Endothelial cell of hepatic sinusoid (primary cell): ENCODE measurements at regions not wholly inside any gene's neighbourhood (a gene's known extent, or its start where the extent isn't known, plus 50 kb on each side); places are given as distances from the start of the nearest gene placed in this dataset.

ENCODE experiments used
- in situ Hi-C: cut with HindIII; loops from 2 replicates; pipeline ENCODE4 v1.10.0; 2017; ENCODE audit warnings: low sequenced_read_pairs

DNA sequence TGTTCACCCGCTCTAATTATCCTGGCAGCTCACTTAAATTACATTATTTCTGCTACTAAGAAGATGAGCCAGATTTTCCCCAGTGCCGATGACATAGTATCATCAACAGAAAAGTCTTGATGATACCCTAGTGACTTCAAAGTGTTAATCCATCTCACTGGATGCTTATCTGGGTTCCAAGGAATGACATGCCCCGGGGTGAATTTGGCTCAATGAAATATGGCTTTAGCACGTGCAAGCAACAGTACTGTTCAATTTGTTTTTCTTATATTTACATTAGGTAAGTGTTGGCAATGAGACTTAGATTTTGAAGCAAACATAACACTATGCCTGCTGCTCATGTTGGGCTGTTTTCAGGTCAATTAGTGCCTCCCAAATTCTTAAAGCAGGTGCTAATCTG is 548.2 kb upstream of the SLITRK1 start:
- in situ Hi-C loops = no loop called here

DNA sequence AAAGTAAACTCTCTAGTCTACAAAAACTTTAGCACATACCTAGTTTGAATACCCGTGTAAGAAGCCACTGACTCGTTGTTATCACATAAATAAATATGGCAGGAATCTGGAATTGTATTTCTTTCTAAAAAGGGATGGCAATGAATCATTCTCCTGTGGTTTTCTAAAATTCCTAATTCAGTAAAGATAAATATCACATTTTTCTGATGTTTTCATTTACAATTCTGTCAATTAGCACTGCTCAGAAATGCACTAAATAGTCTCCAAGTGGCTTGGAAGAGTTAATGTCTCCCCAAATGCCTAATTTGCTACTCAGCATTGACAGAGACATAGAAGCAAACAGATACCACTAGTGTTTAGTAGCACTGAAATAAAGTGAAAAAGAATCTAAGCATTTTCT is 547.7 kb upstream of the SLITRK1 start:
- in situ Hi-C loops = no loop called here

GRCh38 chr13:84418041-84418440 is 535.8 kb upstream of the SLITRK1 start:
- in situ Hi-C loops = no loop called here

- in situ Hi-C loops = no loop called here
Observed at GRCh38 chr13:84417416-84417815, 535.1 kb upstream of the SLITRK1 start.

- in situ Hi-C loops = no loop called here
Observed at GRCh38 chr13:84413016-84413415, 530.7 kb upstream of the SLITRK1 start.

- in situ Hi-C loops = no loop called here
Observed at GRCh38 chr13:84405286-84405685, 523.0 kb upstream of the SLITRK1 start.

DNA sequence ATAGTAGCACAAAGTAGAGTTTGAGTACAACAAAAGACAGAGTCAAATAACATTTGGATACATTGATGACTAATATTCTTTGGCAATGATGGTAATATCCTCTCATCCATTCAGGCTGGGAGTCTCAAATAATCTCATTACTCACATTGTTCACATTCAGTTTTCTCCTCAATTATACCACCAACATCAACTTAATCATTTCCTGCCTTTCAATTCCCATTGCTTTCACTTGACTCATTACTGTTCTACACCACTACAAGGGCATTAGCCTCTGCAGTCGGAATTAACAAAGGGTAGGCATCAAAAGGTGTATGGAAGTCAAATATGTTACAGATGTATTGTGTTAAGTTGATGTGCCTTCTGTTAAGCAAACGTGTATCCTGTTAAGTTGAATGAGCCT is 518.4 kb upstream of the SLITRK1 start:
- in situ Hi-C loops = no loop called here

GRCh38 chr13:84399320-84400085 is 517.2 kb upstream of the SLITRK1 start:
- in situ Hi-C loops = no loop called here

DNA sequence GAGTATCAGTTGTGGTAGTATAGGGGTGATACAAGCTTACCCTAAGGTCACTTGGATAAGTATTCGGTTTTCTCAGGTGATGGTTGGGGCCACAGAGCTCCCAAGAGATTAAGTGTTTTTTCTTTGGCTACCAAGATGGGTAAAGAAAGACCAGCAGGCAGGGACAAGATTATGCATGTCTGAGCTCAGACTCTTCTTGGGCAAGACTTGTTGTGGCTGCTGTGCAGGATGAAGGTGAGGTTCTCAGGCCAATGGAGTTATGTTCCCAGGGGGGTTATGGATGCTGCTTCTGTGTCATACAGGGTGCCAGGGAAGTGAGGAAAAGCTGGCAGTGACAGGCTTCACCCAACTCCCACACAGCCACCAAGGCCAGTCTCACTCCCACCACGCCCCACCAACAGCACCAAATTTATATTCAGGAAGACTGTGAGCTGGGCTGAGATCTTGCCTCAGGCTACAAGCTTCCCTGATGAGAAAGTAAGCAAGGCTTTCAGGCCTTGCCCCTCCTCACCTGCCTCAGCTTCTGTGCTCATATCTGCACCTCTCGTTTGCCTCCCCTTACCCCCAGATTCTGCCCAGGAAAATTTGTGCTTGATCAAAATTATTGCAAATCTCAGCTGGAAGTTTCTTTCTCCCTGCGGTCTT is 511.8 kb upstream of the SLITRK1 start:
- in situ Hi-C loops = no loop called here

GRCh38 chr13:84380866-84381265 is 498.6 kb upstream of the SLITRK1 start:
- in situ Hi-C loops = no loop called here

DNA sequence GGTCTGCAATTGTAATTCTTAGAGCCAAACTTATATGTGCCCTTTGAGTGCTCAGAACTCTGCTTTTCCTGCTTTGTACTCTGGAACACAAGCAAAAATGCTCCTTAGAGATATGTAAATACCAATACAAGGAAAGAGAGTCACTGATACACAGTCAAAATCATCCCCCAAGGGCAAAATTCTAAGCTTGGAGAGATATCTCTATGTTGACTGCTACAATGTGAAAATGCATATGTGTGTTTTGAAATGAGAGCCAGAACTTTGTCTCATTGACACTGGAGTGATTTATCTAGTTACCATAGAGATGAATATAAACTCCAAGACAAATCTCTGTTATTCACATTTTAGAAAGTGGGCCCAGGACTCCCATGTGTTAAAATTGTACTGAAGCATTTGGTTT is 494.8 kb upstream of the SLITRK1 start:
- in situ Hi-C loops = no loop called here

GRCh38 chr13:84366506-84366905 is 484.2 kb upstream of the SLITRK1 start:
- in situ Hi-C loops = no loop called here

GRCh38 chr13:84362777-84363176 is 480.5 kb upstream of the SLITRK1 start:
- in situ Hi-C loops = no loop called here

GRCh38 chr13:84360822-84361221 is 478.5 kb upstream of the SLITRK1 start:
- in situ Hi-C loops = no loop called here

- in situ Hi-C loops = no loop called here
Observed at GRCh38 chr13:84358601-84359000, 476.3 kb upstream of the SLITRK1 start.

- in situ Hi-C loops = no loop called here
Observed at GRCh38 chr13:84352946-84353345, 470.7 kb upstream of the SLITRK1 start.

GRCh38 chr13:84339456-84339855 is 457.2 kb upstream of the SLITRK1 start:
- in situ Hi-C loops = no loop called here

DNA sequence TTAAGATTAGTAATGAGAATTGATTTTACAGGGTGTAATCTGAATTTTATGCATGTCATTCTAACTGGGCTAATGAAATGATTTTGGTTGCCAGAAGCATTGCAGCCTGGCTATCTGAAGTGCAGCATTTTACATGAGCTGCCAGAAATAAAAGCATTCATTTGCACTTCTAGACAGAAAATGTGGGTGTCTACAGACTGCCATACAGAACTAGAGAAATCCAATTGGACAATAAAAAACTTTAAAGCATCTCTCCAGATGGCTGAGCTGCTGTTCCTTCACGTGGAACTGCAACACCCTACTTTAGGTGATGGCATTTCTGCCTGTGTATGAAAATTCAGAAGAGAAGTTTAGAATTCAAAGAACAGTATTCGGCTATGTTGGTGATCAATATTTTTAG is 450.1 kb upstream of the SLITRK1 start:
- in situ Hi-C loops = no loop called here

- in situ Hi-C loops = no loop called here
Observed at GRCh38 chr13:84315527-84315926, 433.3 kb upstream of the SLITRK1 start.

DNA sequence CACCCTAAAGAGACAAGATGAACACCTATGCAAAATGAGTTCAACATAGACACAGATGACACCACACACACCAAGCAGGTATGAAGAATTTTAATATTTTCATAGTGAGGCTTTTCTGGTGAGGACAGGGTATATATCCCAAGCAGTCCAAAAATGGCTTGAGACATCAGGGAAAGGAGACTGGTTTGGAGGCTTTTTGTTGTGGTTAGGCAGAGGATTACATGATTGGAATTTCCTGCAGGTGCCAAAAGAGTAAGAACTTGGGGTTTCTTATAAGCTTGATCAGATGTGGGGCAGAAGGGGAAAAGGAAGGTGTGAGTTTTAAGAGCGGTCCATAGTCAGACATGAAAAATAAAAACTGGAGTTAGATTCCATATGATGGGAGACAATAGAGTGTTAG is 420.8 kb upstream of the SLITRK1 start:
- in situ Hi-C loops = no loop called here

DNA sequence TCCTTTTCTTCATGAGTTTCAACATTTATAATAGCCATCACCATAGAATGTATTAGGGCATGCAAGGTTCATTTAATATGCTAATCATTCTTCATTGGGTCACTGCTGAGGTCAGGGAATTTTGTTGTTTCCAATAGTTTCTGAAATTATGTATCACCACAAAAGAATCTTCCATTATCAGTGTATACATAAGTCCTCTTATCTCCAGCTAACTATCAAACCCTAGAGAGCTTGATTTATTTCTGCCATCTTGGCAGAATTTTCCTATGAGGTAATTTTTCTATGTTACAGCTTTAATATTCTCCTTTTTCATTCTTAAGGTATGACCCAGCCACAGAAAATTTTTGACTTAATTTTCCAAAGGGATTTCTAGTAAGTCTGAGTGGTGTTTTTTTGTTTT is 415.0 kb upstream of the SLITRK1 start:
- in situ Hi-C loops = no loop called here

GRCh38 chr13:84296401-84296800 is 414.1 kb upstream of the SLITRK1 start:
- in situ Hi-C loops = no loop called here

- in situ Hi-C loops = no loop called here
Observed at GRCh38 chr13:84294576-84294975, 412.3 kb upstream of the SLITRK1 start.
